GM06990 (cell line): ENCODE measurements at regions not wholly inside any gene's neighbourhood (a gene's known extent, or its start where the extent isn't known, plus 50 kb on each side); places are given as distances from the start of the nearest gene placed in this dataset.

Experiments used
- DNase-seq: peaks from one replicate; pipeline ENCODE4 v3.0.0-alpha.2; 2011; ENCODE audit not compliant: insufficient read length; ENCODE audit errors: extremely low read depth
- H3K27me3 ChIP-seq: replicated peaks from 2 replicates; pipeline ENCODE4 v1.6.0; 2011; ENCODE audit warnings: low read length; ENCODE audit not compliant: control insufficient read depth, insufficient read depth
- H3K36me3 ChIP-seq: 2 replicates; pipeline ENCODE4 v1.5.1; 2011; ENCODE audit warnings: low read length; ENCODE audit not compliant: control insufficient read depth, insufficient read depth
- H3K4me3 ChIP-seq: replicated peaks from 2 replicates; pipeline ENCODE4 v1.5.1; 2011; ENCODE audit warnings: low read depth, mild to moderate bottlenecking, control low read depth, low read length
- TF ChIP-seq, protein P1 (sequence below): IDR thresholded peaks from 2 replicates; pipeline ENCODE4 v1.5.1; 2011; ENCODE audit warnings: low read length, control low read depth, mild to moderate bottlenecking, inconsistent platforms; ENCODE audit not compliant: insufficient read depth, poor library complexity, severe bottlenecking

DNA sequence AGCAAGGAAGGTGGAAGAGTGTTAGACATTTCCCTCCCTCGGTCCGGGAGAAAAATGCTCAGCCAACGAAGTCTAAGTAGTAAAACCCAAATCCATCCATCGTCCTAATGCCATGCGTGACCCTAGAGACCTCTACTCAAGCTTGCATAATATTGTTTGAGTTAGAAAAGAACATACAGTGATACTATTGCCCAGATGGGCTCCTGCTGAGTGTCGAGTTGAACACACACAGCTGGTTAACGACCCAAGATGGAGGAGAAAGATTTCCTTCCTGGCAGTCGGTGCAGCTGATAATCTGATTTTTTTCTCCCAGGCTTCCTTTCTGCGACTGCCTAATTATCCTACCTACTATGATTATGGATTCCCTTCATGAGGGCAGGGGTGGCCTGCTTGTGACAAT, 164.4 kb upstream of the KCNG1 start:
- Histone ChIP-seq H3K36me3 (no peaks in the 10 kb centered on the region), H3K4me3 (no peak overlapping the region), H3K27me3 (no peaks in the 10 kb centered on the region)
- TF ChIP-seq, protein P1, sequence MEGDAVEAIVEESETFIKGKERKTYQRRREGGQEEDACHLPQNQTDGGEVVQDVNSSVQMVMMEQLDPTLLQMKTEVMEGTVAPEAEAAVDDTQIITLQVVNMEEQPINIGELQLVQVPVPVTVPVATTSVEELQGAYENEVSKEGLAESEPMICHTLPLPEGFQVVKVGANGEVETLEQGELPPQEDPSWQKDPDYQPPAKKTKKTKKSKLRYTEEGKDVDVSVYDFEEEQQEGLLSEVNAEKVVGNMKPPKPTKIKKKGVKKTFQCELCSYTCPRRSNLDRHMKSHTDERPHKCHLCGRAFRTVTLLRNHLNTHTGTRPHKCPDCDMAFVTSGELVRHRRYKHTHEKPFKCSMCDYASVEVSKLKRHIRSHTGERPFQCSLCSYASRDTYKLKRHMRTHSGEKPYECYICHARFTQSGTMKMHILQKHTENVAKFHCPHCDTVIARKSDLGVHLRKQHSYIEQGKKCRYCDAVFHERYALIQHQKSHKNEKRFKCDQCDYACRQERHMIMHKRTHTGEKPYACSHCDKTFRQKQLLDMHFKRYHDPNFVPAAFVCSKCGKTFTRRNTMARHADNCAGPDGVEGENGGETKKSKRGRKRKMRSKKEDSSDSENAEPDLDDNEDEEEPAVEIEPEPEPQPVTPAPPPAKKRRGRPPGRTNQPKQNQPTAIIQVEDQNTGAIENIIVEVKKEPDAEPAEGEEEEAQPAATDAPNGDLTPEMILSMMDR = no peak
- no peak for DNase-seq

DNA sequence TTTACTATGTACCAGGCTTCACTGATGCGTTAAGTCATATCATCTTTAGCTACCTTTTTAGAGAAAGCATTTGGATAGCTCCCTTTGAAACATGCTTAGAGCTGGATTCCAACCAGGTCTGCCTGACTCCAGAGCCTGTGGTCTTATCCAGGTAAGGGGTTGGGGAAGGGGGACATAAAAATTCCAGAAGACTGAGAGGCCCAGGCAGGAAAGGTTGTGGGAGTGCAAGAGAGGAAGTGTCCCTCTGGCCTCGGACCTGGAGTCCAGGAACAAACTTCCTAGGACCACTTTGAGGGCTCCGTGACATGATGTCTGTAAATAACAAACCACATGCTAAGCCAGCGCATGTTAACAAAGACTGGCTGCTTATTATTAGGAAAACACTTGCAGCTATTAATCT, 163.0 kb upstream of the KCNG1 start:
- H3K4me3 ChIP-seq = no peak overlapping the region
- DNase-seq = no peak
- no peaks in the 10 kb centered on the region for H3K27me3 ChIP-seq
- TF ChIP-seq, protein P1 = no peak
- no peaks in the 10 kb centered on the region for H3K36me3 ChIP-seq

DNA sequence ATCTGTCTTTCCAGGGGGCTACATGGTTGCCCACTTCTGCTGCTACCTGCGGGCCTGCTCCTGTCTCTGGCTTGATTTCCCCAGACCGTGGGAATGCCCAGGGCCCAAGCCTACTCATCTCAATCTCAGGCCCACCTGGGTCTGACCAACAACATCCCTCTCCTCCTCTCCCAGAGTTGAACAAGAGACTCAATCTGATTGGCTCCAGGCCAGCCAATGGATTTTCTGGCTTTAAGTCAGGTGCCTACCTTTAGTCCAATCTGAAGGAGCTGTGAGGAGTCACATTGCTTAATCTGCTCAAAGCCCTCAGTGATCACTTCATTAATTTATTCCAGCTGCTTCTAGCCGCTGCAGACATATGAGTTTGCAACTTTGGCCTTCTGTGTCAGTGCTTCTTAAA, 162.4 kb upstream of the KCNG1 start:
- Histone ChIP-seq H3K36me3 (no peaks in the 10 kb centered on the region), H3K27me3 (no peaks in the 10 kb centered on the region), H3K4me3 (no peak overlapping the region)
- TF ChIP-seq, protein P1 = no peak
- no peak for DNase-seq

DNA sequence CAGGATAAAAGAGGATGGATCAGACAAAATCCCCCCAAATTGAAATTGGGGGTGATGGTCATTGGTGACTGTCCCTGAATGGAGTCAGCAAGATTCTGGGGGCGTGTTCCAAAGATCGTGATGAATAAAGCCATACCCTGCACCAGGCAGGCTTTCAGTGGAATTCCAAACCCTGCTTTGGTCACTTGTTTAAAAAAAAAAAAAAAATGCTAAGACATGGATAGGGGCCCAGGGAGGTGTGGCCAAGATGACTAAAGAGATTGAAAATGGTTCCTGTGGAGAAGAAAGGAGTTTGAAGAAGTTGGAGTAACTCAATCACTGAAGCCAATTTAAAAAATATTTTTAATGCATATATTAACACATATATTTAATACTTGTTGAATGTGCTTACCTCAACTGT, 161.4 kb upstream of the KCNG1 start:
- H3K4me3 ChIP-seq = no peak overlapping the region
- no peak for DNase-seq
- TF ChIP-seq, protein P1 = no peak
- H3K36me3 ChIP-seq = no peaks in the 10 kb centered on the region
- H3K27me3 ChIP-seq = no peaks in the 10 kb centered on the region

DNA sequence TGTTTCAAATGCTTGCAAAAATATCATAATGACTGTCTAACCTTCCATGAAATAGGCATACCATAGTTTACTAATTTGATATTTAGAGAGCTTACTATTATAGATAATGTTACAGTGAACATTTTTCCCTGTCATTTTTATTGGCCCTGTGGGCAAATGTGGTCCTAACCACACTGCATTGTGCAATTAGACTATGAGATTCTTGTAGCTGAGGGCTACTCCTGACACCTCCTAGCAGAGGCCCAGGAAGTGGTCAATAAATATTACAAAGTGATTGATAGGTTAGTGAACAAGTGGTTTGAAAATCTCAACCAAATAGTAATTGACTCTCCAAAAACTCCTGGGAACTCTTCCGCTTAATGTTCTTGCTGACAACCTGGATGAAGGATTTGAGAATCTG, 160.5 kb upstream of the KCNG1 start:
- no peak for DNase-seq
- no peak overlapping the region for H3K4me3 ChIP-seq
- H3K27me3 ChIP-seq = no peaks in the 10 kb centered on the region
- TF ChIP-seq, protein P1 = no peak
- H3K36me3 ChIP-seq = no peaks in the 10 kb centered on the region

DNA sequence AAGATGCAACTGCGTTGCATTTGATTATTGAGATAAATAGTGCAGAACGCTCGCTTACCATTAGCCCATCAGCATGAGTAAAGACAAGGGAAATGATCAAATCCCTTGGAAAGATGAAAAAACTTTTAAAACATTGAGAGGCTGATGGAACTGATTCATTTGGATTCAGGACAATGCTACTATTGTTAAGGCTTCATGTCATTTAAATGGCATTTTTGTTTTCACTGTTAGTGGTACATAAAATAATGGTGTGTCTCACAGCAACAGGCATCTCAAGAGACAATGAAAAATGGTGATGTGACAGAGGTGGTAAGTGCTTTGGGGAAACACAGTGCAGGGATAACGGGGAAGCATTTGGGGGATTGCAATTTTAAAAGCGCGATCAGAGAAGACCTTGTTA, 159.7 kb upstream of the KCNG1 start:
- DNase-seq = no peak
- no peaks in the 10 kb centered on the region for H3K36me3 ChIP-seq
- H3K4me3 ChIP-seq = no peak overlapping the region
- TF ChIP-seq, protein P1 = no peak
- no peaks in the 10 kb centered on the region for H3K27me3 ChIP-seq
